ENCODE measurements at regions not wholly inside any gene's neighbourhood (a gene's known extent, or its start where the extent isn't known, plus 50 kb on each side); places are given as distances from the start of the nearest gene placed in this dataset.

DNA sequence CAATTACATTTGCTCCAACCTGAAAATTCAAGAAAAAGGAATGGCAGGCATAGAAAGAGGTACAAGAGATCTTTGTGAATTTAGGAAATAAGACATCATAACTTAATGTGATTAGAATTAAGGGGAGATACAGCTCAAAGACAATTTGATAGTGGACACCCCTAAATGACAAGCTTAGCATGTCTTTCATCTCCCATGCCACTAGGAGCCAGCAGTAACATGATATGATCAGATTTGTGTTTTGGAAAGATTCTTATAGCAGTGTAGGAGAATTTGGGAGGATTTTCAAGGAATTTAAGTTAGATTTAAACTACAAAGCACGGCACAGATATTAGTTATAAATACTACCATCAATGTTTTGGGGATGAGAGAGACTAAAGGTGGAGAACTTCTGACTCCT lies 340.8 kb downstream of the RDH14 start:
- Histone ChIP-seq H3K4me3 (ENCODE audit: low read depth, low read length) (no peak overlapping the region), H3K36me3 (ENCODE audit: control insufficient read depth, insufficient read depth, low read length) (no peaks in the 10 kb centered on the region), H3K9ac (ENCODE audit: low read depth, low read length) (no peak overlapping the region), H3K27me3 (ENCODE audit: control insufficient read depth, insufficient read depth, low read length) (no peaks in the 10 kb centered on the region), H3K4me1 (ENCODE audit: control insufficient read depth, insufficient read depth, low read length) (no peaks in the 10 kb centered on the region), H3K27ac (ENCODE audit: low read depth, low read length) (no peak overlapping the region), H3K9me3 (ENCODE audit: control insufficient read depth, insufficient read depth, low read length) (no peaks in the 10 kb centered on the region)

DNA sequence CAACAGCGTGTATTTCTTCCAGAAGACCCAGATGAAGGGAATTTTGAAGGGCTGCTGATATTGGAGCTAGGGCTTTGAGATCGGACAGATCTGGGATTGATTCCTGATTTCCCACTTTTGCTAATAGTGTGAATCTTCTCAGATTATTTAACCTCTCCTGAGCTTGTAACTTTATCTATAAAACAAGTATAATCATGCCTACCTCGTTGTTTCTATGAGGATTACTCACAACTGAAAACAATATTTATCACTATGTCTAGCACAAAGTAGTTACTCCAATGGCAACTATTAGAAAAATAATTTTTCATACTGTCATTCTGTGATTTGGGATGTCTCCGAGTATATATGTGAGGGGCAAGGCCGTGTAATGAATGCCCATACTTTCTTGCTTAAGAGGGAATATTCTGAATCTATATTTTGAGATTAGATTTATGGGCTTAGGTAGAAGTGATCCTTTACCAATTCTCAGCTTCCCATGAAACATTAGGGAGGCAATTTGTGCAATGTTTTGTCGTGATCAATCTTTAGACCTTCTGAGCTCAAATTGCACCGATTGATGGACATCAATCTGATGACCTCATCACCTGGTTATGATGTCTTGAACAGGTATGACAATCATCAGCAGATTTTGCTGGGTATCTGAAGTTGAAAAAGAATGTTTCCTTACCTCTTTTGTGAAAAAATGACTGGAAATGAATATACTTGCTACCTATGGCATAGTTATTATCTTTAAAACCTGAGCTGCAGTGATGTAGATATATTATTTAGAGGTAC lies 339.9 kb downstream of the KCNS3 start:
- Histone ChIP-seq H3K27ac (ENCODE audit: low read depth, low read length) (no peak overlapping the region), H3K4me3 (ENCODE audit: low read depth, low read length) (no peak overlapping the region), H3K36me3 (ENCODE audit: control insufficient read depth, insufficient read depth, low read length) (no peaks in the 10 kb centered on the region), H3K27me3 (ENCODE audit: control insufficient read depth, insufficient read depth, low read length) (no peaks in the 10 kb centered on the region), H3K4me1 (ENCODE audit: control insufficient read depth, insufficient read depth, low read length) (no peaks in the 10 kb centered on the region), H3K9me3 (ENCODE audit: control insufficient read depth, insufficient read depth, low read length) (no peaks in the 10 kb centered on the region), H3K9ac (ENCODE audit: low read depth, low read length) (no peak overlapping the region)

DNA sequence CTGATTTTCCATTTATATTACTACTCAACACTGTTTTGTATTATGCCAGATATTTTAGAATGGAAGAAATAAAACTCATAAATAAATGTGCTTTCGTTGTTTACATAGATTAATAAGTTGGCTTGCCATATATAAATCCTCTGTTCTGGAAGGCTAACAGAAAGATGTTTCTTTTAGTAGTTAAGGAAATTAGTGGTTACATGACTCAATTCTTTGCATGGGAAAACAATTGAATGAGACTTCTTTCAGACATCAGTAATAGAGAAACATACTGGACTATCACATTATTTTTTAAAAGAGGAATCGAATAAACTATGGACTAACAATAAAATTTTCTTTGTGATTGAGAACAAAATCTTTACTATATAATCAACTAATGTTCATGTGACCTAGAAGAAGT lies 336.5 kb downstream of the KCNS3 start:
- Histone ChIP-seq H3K36me3 (ENCODE audit: control insufficient read depth, insufficient read depth, low read length) (no peaks in the 10 kb centered on the region), H3K9me3 (ENCODE audit: control insufficient read depth, insufficient read depth, low read length) (no peaks in the 10 kb centered on the region), H3K27me3 (ENCODE audit: control insufficient read depth, insufficient read depth, low read length) (no peaks in the 10 kb centered on the region), H3K9ac (ENCODE audit: low read depth, low read length) (no peak overlapping the region), H3K4me1 (ENCODE audit: control insufficient read depth, insufficient read depth, low read length) (no peaks in the 10 kb centered on the region), H3K27ac (ENCODE audit: low read depth, low read length) (no peak overlapping the region), H3K4me3 (ENCODE audit: low read depth, low read length) (no peak overlapping the region)

DNA sequence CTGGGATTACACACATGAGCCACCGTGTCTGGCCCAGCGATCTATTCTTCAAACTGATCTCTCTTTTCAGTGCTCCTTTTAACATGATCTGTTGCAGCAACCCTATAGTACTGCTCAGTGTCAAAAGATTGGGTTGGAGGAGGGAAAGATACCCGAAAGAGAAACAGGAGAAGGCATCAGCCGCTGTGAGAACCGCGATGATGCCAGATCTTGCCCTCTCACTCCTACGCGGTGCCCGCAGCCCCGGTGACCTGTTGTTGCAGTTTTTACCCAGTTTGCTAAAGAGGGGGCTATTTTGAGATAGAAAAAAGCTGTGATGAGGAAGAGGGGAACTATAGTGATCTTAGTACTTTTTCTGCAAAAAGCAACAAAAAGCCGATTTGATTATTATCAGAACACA lies 335.5 kb downstream of the KCNS3 start:
- no peak overlapping the region for H3K9ac ChIP-seq (ENCODE audit: low read depth, low read length)
- H3K27me3 ChIP-seq (ENCODE audit: control insufficient read depth, insufficient read depth, low read length) = no peaks in the 10 kb centered on the region
- no peak overlapping the region for H3K27ac ChIP-seq (ENCODE audit: low read depth, low read length)
- no peak overlapping the region for H3K4me3 ChIP-seq (ENCODE audit: low read depth, low read length)
- H3K36me3 ChIP-seq (ENCODE audit: control insufficient read depth, insufficient read depth, low read length) = no peaks in the 10 kb centered on the region
- no peaks in the 10 kb centered on the region for H3K4me1 ChIP-seq (ENCODE audit: control insufficient read depth, insufficient read depth, low read length)
- H3K9me3 ChIP-seq (ENCODE audit: control insufficient read depth, insufficient read depth, low read length) = no peaks in the 10 kb centered on the region

DNA sequence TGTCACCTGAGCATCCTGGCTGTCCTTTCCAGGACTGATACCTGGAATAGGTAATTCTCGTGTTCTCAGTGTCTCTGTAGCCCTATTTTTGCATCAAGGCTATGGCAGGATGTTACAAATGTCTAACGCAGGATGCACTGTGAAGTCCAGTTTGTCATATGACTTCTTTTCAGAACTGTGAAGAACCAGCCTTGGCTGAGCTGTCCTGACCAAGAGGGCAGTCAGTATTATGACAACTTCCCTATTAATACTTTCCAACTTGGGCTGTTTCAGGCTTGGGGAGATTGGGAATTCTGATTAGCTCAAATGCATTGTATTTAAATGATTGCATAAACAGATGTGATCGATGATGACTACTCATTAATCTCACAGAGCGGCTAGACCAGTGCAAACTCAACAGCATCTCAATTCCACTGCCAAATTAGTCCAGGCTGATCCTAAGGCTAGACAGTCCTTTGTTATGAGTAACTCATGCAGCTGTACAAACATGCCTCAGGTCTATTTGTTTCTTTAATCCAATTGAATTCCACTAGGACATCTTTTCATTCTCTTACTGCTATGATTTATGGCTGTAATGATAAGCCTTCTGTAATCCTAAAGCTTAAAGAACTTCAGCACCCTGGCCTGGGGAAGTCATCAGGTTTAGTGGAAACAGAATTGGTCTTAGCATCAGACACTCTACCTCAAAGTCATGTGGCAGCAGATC lies 331.6 kb downstream of the KCNS3 start:
- H3K4me3 ChIP-seq (ENCODE audit: low read depth, low read length) = no peak overlapping the region
- H3K36me3 ChIP-seq (ENCODE audit: control insufficient read depth, insufficient read depth, low read length) = no peaks in the 10 kb centered on the region
- H3K27me3 ChIP-seq (ENCODE audit: control insufficient read depth, insufficient read depth, low read length) = no peaks in the 10 kb centered on the region
- no peaks in the 10 kb centered on the region for H3K4me1 ChIP-seq (ENCODE audit: control insufficient read depth, insufficient read depth, low read length)
- no peaks in the 10 kb centered on the region for H3K9me3 ChIP-seq (ENCODE audit: control insufficient read depth, insufficient read depth, low read length)
- H3K9ac ChIP-seq (ENCODE audit: low read depth, low read length) = no peak overlapping the region
- H3K27ac ChIP-seq (ENCODE audit: low read depth, low read length) = no peak overlapping the region

DNA sequence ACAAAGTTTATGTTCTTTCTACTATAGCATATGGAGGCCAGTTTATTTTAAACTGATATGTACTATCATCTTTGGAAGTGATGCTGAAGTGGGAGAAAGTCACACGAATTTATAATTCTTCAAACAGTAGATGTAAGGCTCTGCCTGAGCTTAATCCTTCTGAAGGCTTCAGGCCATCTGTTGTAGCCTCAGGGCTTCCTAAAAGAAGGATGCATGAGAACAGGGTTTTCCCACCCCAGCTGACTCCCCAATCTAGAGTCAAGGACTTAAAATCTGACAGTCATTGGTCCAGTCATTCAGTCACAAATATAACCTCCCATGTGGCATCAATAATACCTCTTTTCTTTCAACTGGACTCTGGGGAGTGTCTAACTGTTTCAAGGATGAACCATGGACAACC lies 330.5 kb downstream of the KCNS3 start:
- Histone ChIP-seq H3K9ac (ENCODE audit: low read depth, low read length) (no peak overlapping the region), H3K4me3 (ENCODE audit: low read depth, low read length) (no peak overlapping the region)

DNA sequence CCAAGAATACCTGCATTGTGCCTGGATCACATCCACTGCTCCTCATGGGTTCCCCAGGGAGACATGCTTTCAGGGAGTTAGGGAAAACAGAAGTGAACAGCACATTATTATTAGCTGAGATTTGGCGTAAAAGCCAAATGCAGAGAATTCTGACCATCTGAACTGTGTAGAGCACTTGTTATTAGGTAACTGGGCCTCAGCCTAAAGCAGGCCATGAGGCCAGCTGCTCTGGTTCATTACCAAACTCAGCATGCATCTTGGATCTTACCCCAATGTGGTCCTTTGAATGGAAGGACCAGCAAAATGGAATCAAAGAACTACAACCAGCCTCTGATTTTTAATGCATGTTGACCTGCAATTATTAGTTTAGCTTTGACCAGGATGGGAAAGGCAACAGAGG lies 322.3 kb downstream of the KCNS3 start:
- Histone ChIP-seq H3K27me3 (ENCODE audit: control insufficient read depth, insufficient read depth, low read length) (no peaks in the 10 kb centered on the region), H3K9me3 (ENCODE audit: control insufficient read depth, insufficient read depth, low read length) (no peaks in the 10 kb centered on the region), H3K4me3 (ENCODE audit: low read depth, low read length) (no peak overlapping the region), H3K9ac (ENCODE audit: low read depth, low read length) (no peak overlapping the region), H3K36me3 (ENCODE audit: control insufficient read depth, insufficient read depth, low read length) (no peaks in the 10 kb centered on the region), H3K4me1 (ENCODE audit: control insufficient read depth, insufficient read depth, low read length) (peaks cover 6% of the 10 kb centered on the region; the same call in 1 of the 2 replicates), H3K27ac (ENCODE audit: low read depth, low read length) (no peak overlapping the region)

More for the DNA sequence above, 330.5 kb downstream of the KCNS3 start:
- H3K27me3 ChIP-seq (ENCODE audit: control insufficient read depth, insufficient read depth, low read length) = no peaks in the 10 kb centered on the region
- no peaks in the 10 kb centered on the region for H3K36me3 ChIP-seq (ENCODE audit: control insufficient read depth, insufficient read depth, low read length)
- H3K9me3 ChIP-seq (ENCODE audit: control insufficient read depth, insufficient read depth, low read length) = no peaks in the 10 kb centered on the region
- H3K4me1 ChIP-seq (ENCODE audit: control insufficient read depth, insufficient read depth, low read length) = no peaks in the 10 kb centered on the region
- H3K27ac ChIP-seq (ENCODE audit: low read depth, low read length) = no peak overlapping the region

DNA sequence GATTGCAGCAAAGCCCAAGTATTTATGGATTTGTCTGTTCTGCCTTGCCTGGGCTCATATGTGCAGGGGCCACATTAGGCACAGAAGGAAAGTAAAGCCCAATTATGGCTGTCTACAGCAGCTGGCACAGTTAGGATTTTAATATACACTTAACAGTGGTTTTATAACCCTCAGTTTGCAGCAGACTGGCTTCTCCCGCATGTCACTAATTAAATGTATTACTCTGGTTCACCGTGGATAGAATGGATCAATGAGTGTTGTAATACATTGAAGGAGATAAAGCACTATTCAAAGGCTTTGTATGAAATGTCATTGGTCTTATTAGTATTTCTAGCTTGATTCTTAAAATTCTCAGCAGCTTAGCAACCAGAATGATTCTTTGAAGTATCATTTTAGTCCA lies 320.2 kb downstream of the KCNS3 start:
- no peaks in the 10 kb centered on the region for H3K9me3 ChIP-seq (ENCODE audit: control insufficient read depth, insufficient read depth, low read length)
- H3K4me3 ChIP-seq (ENCODE audit: low read depth, low read length) = no peak overlapping the region
- H3K27me3 ChIP-seq (ENCODE audit: control insufficient read depth, insufficient read depth, low read length) = no peaks in the 10 kb centered on the region
- H3K27ac ChIP-seq (ENCODE audit: low read depth, low read length) = no peak overlapping the region
- H3K9ac ChIP-seq (ENCODE audit: low read depth, low read length) = no peak overlapping the region
- no peaks in the 10 kb centered on the region for H3K36me3 ChIP-seq (ENCODE audit: control insufficient read depth, insufficient read depth, low read length)
- peaks cover 6% of the 10 kb centered on the region; the same call in 1 of the 2 replicates for H3K4me1 ChIP-seq (ENCODE audit: control insufficient read depth, insufficient read depth, low read length)

DNA sequence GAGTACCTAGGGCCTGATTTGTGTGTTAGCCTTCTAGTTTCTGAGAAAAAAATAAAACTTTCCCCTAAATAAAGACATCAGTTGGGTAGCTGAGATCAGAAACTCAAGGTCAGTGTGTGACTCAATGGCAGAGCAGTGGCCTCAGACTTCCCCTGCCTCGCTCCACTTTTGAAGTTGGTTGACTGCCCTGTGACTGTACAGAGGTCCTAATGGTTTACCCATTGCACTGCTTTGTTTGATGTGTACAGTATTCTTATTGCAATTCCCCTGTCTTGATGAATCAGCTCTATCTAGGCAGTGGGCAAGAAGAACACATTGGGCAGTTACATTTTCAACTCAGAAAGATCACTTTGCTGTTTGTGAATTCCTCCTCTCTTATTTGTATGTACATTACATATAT lies 315.7 kb downstream of the KCNS3 start:
- Histone ChIP-seq H3K27me3 (ENCODE audit: control insufficient read depth, insufficient read depth, low read length) (no peaks in the 10 kb centered on the region), H3K9ac (ENCODE audit: low read depth, low read length) (no peak overlapping the region), H3K4me1 (ENCODE audit: control insufficient read depth, insufficient read depth, low read length) (peaks cover 6% of the 10 kb centered on the region; the same call in 1 of the 2 replicates), H3K27ac (ENCODE audit: low read depth, low read length) (no peak overlapping the region), H3K9me3 (ENCODE audit: control insufficient read depth, insufficient read depth, low read length) (no peaks in the 10 kb centered on the region), H3K36me3 (ENCODE audit: control insufficient read depth, insufficient read depth, low read length) (no peaks in the 10 kb centered on the region), H3K4me3 (ENCODE audit: low read depth, low read length) (no peak overlapping the region)

DNA sequence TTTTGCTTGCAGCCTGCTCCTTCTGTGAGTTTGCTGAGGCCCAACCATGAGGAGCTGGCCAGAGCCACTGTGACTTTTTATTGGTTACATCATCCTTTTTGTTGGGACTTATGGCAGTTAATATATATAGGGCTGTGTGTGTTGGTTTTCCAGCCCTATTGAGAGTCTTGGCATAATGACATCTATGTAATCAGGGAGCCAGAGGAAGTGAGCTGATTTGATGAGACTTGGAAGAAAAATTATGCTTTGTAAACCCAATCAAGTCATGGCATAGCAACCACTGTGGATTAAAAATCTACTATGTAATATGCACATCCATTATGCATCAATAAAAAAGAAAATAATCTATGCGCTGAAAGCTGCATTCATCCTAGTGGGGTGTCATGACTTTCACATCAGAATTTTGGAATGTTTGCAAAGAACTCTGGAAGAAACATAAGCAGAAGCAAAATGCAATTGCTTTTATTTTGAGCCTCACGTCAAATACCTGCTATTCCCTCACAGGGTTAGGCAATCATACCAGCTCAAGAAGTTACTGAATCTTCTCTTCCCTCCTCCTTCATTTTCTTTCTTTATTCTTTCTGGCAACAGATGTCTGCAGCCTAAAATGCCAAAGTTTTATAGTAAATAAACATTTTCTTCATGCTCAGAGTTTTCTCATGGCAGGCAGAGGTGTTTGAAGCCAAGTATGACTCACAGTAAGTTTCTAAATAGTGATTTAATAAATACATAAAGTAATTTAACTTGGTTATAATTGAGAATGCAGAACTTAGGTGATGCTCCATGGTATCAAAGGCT lies 308.5 kb downstream of the KCNS3 start:
- H3K9me3 ChIP-seq (ENCODE audit: control insufficient read depth, insufficient read depth, low read length) = no peaks in the 10 kb centered on the region
- H3K27ac ChIP-seq (ENCODE audit: low read depth, low read length) = no peak overlapping the region
- no peaks in the 10 kb centered on the region for H3K4me1 ChIP-seq (ENCODE audit: control insufficient read depth, insufficient read depth, low read length)
- no peaks in the 10 kb centered on the region for H3K27me3 ChIP-seq (ENCODE audit: control insufficient read depth, insufficient read depth, low read length)
- no peak overlapping the region for H3K9ac ChIP-seq (ENCODE audit: low read depth, low read length)
- no peak overlapping the region for H3K4me3 ChIP-seq (ENCODE audit: low read depth, low read length)
- no peaks in the 10 kb centered on the region for H3K36me3 ChIP-seq (ENCODE audit: control insufficient read depth, insufficient read depth, low read length)

DNA sequence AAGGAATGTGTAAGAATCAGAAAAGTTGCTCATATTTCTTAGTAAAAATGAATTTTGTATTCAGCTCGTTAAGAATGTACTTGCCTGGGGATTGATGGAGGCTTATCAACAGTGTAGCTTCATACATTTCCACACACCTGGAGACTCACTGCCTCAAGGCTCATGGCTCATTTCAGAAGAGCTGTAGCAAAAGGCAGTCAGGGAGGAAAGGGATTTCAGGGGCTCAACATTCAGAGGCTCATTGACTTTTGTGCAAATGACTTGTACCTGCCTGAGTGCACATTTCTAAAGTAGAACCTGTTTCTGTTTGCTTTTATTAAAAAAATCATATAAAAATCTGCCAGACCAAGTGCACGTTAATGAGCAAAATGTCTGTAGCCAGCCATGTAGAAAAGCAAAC lies 304.4 kb downstream of the KCNS3 start:
- Histone ChIP-seq H3K4me1 (ENCODE audit: control insufficient read depth, insufficient read depth, low read length) (no peaks in the 10 kb centered on the region), H3K27ac (ENCODE audit: low read depth, low read length) (no peak overlapping the region), H3K27me3 (ENCODE audit: control insufficient read depth, insufficient read depth, low read length) (no peaks in the 10 kb centered on the region), H3K36me3 (ENCODE audit: control insufficient read depth, insufficient read depth, low read length) (no peaks in the 10 kb centered on the region), H3K9ac (ENCODE audit: low read depth, low read length) (no peak overlapping the region), H3K4me3 (ENCODE audit: low read depth, low read length) (no peak overlapping the region), H3K9me3 (ENCODE audit: control insufficient read depth, insufficient read depth, low read length) (no peaks in the 10 kb centered on the region)

Measured in HUES48 (cell line).